Middle frontal gyrus (tissue), 1 donor: ENCODE measurements at regions not wholly inside any gene's neighbourhood (a gene's known extent, or its start where the extent isn't known, plus 50 kb on each side); places are given as distances from the start of the nearest gene placed in this dataset.
"Not testable (repeated sequence)": the region's sequence is repeated elsewhere in the genome, so short reads cannot be mapped to it uniquely, and the experiment has no call there.

ENCODE experiments used
- DNase-seq: peaks from one replicate; pipeline ENCODE4 v3.0.0-alpha.2; 2015; ENCODE audit warnings: low spot score; ENCODE audit errors: extremely low spot score

DNA sequence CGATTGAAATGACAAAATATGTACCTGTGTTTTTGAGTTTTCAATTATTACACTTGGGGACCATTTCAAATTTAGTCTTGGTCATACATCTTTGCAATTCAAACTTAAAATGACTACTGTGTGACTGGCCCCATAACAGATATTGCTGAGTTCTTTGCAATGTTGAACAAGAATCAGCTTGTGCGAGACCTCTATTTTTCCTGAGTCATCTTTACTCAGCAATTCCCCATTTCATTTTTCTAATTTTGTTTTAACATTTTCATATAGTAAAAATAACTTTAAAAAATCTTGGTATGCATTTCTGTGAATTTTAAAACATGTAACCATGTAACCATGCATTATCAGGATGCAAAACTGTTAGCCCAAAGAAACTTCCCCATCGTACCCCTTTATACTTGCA, 678.1 kb downstream of the ANKRD7 start:
- DNase-seq: no peak

DNA sequence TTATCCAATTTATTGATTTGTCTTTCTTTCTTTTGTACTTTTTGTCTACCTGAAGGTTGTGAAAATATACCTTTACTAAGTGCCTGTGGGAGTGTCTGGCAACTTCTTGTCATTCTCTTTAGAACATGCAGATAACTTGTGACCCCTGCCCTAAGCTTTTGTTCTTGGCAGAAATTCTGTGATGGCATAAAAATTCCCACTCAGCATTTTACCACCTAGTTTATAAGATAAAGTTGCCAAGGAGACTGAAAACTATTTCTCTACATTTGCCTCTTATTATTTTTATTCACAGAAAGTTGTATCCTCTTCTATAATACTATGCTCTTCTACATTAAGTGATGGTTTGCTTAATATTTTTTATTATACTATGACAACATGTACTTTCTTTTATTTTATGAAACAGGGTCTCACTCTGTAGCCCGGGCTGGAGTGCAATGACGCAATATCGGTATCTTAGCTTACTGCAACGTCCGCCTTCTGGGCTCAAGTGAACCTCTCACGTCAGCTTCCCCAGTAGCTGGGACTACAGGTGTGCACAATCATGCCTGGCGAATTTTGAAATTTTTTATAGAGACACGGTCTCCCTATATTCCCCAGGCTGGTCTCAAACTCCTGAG, 683.5 kb downstream of the ANKRD7 start:
- no peak for DNase-seq

DNA sequence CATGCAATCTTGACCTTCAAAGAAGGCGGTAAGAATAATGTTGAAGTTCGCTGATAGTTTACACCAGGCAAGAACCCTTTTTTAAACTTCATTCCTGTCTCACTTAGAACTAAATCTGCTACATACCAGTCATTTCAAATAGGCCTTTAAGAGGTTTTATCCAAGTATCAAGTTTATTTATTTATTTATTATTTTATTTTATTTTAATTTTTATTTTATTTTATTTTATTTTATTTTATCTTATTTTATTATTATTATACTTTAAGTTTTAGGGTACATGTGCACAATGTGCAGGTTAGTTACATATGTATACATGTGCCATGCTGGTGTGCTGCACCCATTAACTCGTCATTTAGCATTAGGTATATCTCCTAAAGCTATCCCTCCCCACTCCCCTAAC, 691.6 kb downstream of the ANKRD7 start:
- DNase-seq: not testable (repeated sequence)

DNA sequence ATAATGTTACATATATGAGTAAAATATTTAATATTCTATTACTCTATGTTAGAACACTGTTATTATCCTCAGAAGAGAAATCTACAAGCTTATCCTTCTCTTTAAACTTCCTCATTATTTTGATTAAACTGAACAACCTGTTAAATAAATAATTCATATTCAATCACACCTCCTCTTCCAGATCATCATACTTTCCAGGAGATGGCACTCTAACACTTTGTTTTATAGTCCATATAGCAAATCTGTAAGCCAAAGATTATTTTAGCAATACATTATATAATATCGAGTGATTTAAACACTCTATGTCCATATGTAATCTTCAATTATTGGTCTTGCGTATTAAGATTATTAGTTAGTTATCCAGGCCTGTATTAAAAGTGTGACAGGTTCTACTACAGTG, 694.1 kb downstream of the ANKRD7 start:
- DNase-seq: no peak

DNA sequence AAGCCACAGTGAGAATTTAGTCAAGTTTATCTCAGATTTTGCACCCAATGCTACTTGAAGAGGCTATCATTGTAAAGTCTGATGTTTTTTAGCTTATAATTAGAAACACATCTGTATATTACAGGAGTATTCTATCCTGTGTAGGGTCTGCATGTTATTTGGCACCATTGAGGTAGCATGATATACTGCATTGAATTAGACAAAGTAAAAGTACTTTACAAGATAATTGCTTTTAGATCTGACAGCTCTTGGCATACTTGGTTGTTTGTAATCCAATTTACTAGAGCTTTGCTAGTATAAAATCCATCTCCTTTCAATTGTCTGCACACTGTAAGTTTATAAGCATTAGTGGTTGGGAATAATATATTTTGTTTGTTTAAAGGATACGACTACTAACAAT, 714.3 kb downstream of the ANKRD7 start:
- no peak for DNase-seq

DNA sequence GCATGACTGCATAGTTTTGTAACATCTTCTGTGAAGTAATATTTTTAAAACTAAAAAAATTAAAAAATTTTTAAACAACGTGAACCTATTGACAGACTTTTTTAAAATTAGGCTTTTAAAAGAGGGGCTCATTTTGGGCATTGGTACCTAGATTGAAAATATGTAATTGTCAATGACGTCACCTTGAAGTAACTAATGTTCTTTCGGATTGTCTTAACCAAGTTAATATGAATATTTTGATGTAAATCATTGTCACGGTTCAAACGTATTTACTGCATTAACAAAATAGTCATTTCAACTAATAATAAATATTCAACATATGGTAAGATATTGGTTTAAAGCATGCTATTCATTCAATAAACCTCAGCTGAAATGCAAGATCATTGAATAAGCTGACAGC, 719.8 kb downstream of the ANKRD7 start:
- DNase-seq: no peak

DNA sequence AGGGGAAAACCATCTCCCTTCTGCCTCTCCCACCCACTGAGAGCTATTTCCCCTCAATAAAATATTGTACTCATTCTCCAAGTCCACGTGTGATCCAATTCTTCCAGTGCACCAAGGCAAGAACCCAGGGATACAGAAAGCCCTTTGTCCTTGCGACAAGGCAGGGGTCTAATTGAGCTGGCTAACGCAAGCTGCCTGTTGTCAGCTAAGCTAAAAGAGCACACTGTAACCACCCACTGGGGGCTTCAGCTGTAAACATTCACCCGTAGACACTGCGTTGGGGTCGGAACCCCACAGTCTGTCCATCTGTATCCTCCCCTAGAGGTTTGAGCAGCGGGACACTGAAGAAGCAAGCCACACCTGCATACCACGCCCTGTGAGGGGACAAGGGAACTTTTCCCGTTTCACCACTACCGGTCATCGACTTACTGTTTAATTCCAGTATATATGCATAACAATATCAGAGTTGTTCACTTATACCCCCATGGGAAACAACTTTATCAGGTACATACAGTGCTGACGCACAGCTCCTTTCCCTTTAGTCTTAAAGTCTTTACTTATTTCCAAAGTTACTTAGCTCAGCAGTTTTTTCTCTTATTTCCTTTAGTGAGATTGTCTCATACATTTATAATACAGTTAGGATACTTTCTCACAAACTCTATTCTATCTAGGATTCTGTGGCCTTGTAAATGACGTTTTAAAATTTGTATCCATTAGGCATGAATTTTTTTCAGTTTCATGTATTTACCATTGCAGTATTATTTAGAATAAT, 721.6 kb downstream of the ANKRD7 start:
- no peak for DNase-seq

DNA sequence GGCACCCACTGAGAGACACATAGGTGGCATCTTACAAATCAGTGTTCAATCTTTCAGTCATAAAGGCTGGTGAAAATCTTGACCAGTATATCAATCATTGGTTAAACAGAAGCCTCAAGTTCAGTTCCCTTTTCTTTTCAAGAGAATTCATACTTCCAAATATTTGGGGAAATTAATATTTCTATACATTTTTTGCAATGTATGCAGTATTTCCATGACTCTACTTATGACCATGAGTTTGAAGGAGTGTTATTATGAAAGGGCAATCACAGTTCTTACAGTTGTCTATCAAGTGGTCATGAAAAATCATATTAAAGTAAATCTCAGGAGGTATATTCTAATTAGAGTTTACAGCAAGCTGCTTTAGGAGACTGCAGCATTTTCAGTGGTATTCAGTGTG, 724.0 kb downstream of the ANKRD7 start:
- DNase-seq: no peak

DNA sequence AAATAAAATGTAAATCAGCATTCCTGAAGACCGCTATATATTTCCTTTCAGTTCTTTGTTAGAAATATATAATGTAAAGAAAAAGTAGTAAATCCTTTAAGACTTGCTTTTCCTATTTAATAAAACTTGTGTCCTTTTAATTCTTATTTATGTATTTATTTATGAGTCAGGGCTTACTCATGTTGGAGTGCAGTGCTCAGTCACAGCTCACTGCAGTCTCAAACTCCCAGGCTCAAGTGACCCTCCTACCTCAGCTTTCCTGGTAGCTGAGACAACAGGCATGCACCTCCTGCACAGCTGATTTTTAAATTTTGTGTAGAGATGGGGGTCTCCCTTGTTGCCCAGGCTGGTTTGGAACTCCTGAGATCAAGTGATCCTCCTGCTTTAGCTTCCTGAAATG, 724.5 kb downstream of the ANKRD7 start:
- DNase-seq: no peak

DNA sequence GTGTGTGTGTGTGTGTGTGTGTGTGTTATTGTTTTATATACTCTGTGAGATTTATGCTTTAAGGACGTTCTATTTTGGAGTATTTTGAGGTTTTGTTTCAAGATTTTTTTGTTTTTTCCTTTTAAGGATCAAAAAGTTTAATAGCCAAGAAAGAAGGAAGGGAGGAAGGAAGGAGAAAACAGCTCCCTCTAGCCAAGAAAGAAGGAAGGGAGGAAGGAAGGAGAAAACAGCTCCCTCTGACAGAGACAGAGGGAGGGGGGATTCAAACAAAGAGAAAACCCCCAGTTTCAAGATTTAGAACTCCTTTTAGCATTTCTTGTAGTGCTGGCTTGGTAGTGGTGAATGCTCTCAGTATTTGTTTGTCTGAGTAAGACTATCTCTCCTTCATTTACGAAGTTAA, 731.8 kb downstream of the ANKRD7 start:
- DNase-seq: not testable (repeated sequence)

DNA sequence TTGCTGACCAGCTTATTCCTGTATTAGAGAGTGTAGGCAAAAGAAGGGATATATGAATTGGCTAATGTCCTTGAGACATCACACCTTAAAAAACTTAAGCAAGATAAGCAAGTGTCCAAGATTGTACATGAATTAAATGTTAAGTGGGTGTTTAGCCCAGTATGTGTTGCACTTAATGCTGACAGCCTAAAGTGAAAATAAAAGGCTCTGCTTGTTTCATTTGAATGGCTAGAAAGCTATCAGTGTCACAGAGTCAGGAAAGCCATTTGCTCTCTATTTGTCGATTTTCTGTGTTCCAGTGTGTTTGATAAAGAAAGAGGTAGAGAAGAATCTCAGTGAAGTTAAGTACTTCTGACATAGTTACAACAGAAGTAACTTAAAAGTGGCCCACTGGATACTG, 744.9 kb downstream of the ANKRD7 start:
- DNase-seq: no peak

DNA sequence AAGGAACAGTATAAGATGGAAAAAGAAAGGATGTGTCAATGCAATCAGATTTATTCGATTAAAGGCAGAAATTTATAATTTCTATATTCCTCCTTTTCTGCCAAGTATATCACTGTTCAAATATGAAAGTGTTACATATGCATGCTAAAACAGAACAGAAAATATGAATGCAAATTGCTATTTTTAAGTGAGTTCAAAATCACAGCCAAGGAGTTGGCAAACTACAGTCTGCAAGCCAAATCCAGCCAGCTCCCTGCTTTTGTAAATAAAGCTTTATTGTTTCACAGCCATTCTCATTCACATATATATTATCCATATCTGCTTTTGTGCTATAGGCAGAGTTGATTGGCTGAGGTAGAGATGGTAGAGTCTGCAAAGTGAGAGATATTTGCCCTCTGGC, 747.2 kb downstream of the ANKRD7 start:
- no peak for DNase-seq

DNA sequence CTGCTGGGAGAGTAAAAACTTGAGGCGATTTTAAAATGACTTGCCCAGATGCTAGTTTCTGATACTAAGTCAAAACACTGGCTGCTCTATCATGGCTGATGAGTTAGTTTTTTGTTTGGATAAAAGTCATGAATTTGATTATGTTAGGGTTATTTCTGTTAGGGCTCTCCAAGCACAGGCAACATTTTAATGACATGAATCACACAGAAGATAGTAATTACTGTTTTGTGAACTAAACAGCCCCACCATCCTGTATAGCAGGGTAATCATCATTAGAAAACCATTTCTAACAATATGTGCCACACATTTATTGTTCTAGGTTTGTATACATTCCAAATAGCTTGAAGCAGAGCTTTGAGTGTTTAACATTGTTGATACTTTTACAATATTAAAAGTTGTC, 750.3 kb downstream of the ANKRD7 start:
- DNase-seq: no peak

DNA sequence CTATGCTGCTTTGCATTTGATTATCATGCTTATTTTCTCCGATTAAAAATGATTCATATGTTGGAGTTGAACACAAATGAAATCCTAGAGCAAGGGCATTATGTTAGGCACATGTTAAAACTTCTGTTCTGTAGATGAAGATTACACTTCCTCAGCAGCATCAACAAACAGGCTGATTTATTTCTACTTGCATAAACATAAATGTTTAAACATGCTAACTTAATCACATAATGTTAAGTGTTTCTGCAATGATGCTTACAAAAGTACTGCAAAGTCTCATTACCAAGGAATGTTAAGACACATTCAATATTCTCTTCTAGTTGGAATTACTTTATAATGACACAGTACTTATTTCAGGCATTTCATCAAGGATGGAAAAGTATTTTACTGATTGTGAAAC, 770.8 kb downstream of the ANKRD7 start:
- DNase-seq: no peak

DNA sequence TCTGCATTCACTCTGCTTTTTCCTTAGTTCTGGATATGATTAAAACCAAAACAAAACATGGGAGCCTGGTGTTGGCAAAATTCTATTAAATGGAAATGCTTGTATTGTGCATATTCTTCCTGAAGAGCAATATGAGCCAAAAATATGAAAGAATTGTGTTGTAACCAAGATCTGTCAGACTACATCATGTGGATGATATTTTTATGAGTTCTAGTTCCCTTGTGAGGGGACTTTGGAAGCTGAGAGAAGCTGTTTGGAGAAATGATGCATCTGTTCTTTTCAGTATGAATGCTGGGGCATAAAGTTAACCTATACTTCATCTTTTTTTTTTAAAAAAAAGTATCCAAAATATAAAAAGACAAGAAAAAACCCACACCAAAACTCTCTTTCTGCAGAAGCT, 782.7 kb downstream of the ANKRD7 start:
- no peak for DNase-seq

DNA sequence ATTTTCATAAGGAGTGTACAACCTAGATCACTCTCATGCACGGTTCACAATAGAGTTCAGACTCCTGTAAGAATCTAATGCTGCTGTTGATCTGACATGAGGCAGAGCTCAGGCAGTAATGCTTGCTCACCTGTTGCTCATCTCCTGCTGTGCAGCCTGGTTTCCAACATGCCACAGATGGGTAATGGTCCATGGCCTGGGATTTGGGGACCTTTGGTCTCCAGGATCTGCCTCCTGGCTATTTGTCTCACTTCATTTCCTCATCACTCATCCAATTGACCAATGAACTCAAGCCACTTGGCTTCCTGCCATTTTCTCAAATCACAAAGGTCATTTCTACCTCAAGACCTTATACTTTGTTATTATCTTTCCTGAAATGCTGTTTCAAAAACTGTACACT, 786.1 kb downstream of the ANKRD7 start:
- no peak for DNase-seq

DNA sequence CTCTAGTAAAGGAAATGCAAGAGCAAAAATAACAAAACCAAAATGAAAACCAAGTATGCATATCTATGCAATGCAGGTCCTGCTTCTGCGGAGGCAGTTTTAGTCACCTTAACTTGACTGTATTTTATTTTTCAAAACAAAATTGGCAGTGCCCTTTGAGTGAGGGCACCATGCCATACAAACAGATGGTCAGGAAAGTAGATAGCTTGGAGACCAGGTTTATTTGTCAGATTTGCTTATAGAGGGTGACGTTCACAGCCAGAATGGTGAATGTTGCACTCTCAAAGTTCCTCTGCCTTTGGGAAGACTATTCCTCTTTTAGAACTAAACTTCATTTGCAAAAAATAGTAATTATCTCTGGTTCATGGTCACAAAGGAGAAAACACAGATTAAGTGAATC, 801.9 kb downstream of the ANKRD7 start:
- no peak for DNase-seq

DNA sequence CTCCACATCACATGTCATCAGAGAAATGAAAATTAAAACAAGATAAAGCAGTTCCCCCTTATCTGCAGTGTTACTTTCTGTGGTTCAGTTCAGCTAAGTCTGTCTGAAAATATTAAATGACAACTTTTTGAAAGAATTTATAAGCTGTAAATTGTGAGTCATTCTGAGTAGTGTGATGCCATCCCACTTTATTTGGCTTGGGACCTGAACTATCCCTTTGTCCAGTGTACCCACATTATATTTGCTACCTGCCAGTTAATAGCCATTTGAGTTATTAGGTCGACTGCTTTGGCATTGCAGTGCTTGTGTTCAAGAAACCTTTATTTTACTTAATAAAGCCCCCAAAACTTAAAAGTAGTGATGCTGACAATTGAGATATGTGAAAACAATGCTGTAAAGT, 804.2 kb downstream of the ANKRD7 start:
- no peak for DNase-seq

DNA sequence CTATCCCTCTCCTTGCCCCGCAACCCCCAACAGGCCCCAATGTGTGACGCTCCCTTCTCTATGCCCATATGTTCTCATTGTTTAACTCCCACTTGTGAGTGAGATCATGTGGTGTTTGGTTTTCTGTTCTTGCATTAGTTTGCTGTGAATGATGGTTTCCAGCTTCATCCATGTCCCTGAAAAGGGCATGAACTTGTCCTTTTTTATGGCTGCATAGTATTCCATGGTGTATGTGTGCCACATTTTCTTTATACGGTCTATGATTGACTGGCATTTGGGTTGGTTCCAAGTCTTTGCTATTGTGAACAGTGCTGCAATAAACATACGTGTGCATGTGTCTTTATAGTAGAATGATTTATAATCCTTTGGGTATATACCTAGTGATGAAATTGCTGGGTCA, 807.6 kb downstream of the ANKRD7 start:
- not testable (repeated sequence) for DNase-seq

DNA sequence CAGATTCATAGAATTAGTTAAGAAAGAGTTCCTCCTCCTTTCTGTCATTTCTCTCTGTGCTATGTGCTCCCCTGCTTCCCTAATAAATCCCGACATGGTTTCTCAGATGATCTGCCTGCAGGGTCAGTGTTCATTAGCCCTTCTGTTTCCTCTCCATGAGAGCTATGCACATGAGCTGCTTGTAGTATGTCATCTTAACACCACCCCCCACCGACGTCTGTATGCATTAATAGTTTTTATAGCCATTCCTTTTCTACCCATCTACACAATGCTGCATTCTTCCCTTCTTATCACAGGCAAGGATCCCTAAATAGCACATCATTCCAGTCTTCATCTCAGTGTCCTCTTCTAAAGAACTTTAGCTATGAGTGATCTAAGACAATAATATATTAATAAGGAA, 809.1 kb downstream of the ANKRD7 start:
- DNase-seq: no peak

DNA sequence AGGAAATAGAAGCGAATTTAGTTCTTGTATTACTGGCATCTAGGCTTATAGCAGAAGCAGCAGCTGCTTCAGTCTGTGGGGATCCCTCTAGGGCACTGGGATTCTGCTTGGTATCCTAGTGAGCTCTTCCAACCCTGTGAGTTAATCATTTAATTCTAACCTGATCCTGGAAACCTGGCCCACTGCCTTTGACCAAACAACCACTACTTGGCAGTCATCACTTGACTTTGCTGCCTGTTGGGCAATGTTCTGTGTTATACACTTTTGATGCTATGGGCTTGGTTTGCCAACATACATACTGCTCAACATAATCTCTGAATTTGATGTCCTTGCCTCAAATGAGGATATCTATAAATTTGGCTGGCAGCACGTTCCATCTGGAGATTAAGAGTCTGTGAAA, 813.4 kb downstream of the ANKRD7 start:
- DNase-seq: no peak

DNA sequence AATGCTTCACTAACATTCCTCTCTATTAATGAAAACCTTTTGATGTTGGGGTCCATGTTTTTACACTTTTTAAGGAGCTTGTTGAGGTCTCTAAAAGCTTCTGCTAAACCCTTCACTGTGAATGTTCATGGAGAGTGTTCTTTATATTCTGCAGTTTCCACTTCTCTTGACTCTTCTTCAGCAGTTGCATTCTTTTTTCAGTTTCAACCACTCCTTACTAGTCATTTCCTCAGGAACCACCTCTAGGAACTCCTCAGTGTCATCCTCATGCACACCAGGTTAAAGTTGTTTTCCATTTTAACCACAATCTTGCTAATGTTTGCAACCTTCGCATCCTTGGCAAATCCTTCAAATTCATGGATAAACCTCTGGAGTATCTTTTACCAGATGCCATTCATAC, 821.6 kb downstream of the ANKRD7 start:
- no peak for DNase-seq

DNA sequence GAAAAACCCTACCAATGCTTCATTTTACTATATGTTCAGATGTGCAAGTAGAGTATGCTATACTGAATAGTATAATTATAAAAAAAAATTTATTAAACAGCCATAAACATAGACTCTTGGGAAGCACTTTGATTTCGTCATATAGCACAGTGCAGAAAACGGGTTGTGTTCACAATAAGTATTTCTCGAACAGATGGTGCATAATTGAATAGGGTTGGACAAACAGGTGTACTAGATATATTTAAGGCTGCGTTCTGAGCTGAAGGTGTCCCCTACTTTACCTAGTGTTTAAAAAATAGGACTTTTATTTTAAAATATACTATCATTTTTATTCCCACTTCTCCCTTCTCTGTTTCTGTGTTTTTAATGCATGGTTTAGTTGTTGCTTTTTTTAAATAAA, 841.5 kb downstream of the ANKRD7 start:
- DNase-seq: no peak
